Testis (tissue), 2 donors: ENCODE measurements at regions not wholly inside any gene's neighbourhood (a gene's known extent, or its start where the extent isn't known, plus 50 kb on each side); places are given as distances from the start of the nearest gene placed in this dataset.

Experiments
- DNase-seq: peaks from one replicate; pipeline ENCODE4 v3.0.0-alpha.2; 2019
- H3K27ac ChIP-seq, 2 donors: fragments of 200-600 bp; sonication (generic); one replicate each; pipeline ENCODE4 v1.5.1; 2019
- H3K27me3 ChIP-seq: fragments of 200-600 bp; sonication (generic); one replicate; pipeline ENCODE4 v1.5.1; 2019
- H3K36me3 ChIP-seq: fragments of 200-600 bp; sonication (generic); one replicate; pipeline ENCODE4 v1.5.1; 2017; ENCODE audit warnings: low read depth; ENCODE audit errors: missing control alignments
- H3K4me1 ChIP-seq: fragments of 200-600 bp; sonication (generic); one replicate; pipeline ENCODE4 v1.5.1; 2019
- H3K4me3 ChIP-seq, 2 donors: fragments of 200-600 bp; sonication (generic); one replicate each; pipeline ENCODE4 v1.5.1; 2017 to 2019
- H3K9me3 ChIP-seq: fragments of 200-600 bp; sonication (generic); one replicate; pipeline ENCODE4 v1.5.1; 2017
- CTCF ChIP-seq, 3 experiments: fragments of 450-650 bp in 2 of 3; fragments of 200-600 bp in 1 of 3; sonication (generic) in 1 of 3; IDR thresholded peaks; one replicate each; pipeline ENCODE4 v1.5.1; 2016 to 2019; ENCODE audit warnings: antibody characterized with exemption in 3 of 3, mild to moderate bottlenecking in 2 of 3, moderate library complexity in 1 of 3
- POLR2A ChIP-seq: fragments of 450-650 bp; IDR thresholded peaks from one replicate; pipeline ENCODE4 v1.6.1; 2017; ENCODE audit warnings: antibody characterized with exemption, mild to moderate bottlenecking, moderate library complexity
- WGBS, 2 donors: methylation state at CpG; one replicate each; pipeline ENCODE4 v1.1.5; 2018; 5-methylcytosine and 5-hydroxymethylcytosine counted together
- intact Hi-C: fragments of 100-400 bp; cut with DNase I; formaldehyde crosslinking; loops from one replicate; pipeline ENCODE4 v1.15.1; 2023; ENCODE audit warnings: low total_unique reads

GRCh38 chr1:65505547-65506300, 85.3 kb downstream of the LEPR start:
- Histone ChIP-seq H3K27me3 (no peaks in the 10 kb centered on the region), H3K27ac (peak overlapping the region in 1 of 2 donors; percentile 26), H3K4me3 (no peak overlapping the region), H3K36me3 (no peaks in the 10 kb centered on the region), H3K4me1 (peaks cover 9% of the 10 kb centered on the region), H3K9me3 (no peaks in the 10 kb centered on the region)
- TF ChIP-seq CTCF (IDR thresholded peaks at IDR 0.05) (no peak), POLR2A (no peak)
- WGBS, 2 donors = 13 to 26% methylated on average over 5 of the region's 5 CpGs
- peak; percentile 40 for DNase-seq
- intact Hi-C loops = no loop called here

- no peak overlapping the region for H3K27ac ChIP-seq
- H3K9me3 ChIP-seq = no peaks in the 10 kb centered on the region
- no peak overlapping the region for H3K4me3 ChIP-seq
- no peaks in the 10 kb centered on the region for H3K36me3 ChIP-seq
- H3K4me1 ChIP-seq = peaks cover 9% of the 10 kb centered on the region
- TF ChIP-seq CTCF (IDR thresholded peaks at IDR 0.05) (no peak), POLR2A (no peak)
- DNase-seq = no peak
- WGBS, 2 donors = 41 to 45% methylated on average over 2 of the region's 2 CpGs
- H3K27me3 ChIP-seq = no peaks in the 10 kb centered on the region
- intact Hi-C loops = no loop called here
Observed at GRCh38 chr1:65508051-65508450, 87.6 kb downstream of the LEPR start.

GRCh38 chr1:65509912-65510680, 89.6 kb downstream of the LEPR start:
- Histone ChIP-seq H3K36me3 (no peaks in the 10 kb centered on the region), H3K27me3 (no peaks in the 10 kb centered on the region), H3K27ac (no peak overlapping the region), H3K9me3 (no peaks in the 10 kb centered on the region), H3K4me1 (peaks cover 6% of the 10 kb centered on the region), H3K4me3 (no peak overlapping the region)
- no peak for DNase-seq
- intact Hi-C loops = no loop called here
- 64 to 67% methylated on average over 5 of the region's 5 CpGs for WGBS, 2 donors
- no peak for TF ChIP-seq CTCF (IDR thresholded peaks at IDR 0.05)
- no peak for TF ChIP-seq POLR2A

- no peak overlapping the region for H3K4me3 ChIP-seq
Observed at GRCh38 chr1:65510961-65511360, 90.5 kb downstream of the LEPR start.

More at GRCh38 chr1:65510961-65511360, 90.5 kb downstream of the LEPR start:
- Histone ChIP-seq H3K36me3 (no peaks in the 10 kb centered on the region), H3K27me3 (no peaks in the 10 kb centered on the region), H3K27ac (no peak overlapping the region), H3K4me1 (no peaks in the 10 kb centered on the region), H3K9me3 (no peaks in the 10 kb centered on the region)
- no peak for TF ChIP-seq POLR2A
- no peak for TF ChIP-seq CTCF (IDR thresholded peaks at IDR 0.05)
- WGBS, 2 donors = 39 to 43% methylated on average over 1 of the region's 1 CpG
- DNase-seq = no peak
- intact Hi-C loops = no loop called here
